GM18858 (cell line): ENCODE measurements at regions not wholly inside any gene's neighbourhood (a gene's known extent, or its start where the extent isn't known, plus 50 kb on each side); places are given as distances from the start of the nearest gene placed in this dataset.
"Not testable (repeated sequence)": the region's sequence is repeated elsewhere in the genome, so short reads cannot be mapped to it uniquely, and the experiment has no call there.

Experiments used
- ATAC-seq: cut with Tn5 transposase; IDR thresholded peaks from one replicate; pipeline ENCODE4 v1.9.1; 2021; ENCODE audit not compliant: unreplicated experiment

DNA sequence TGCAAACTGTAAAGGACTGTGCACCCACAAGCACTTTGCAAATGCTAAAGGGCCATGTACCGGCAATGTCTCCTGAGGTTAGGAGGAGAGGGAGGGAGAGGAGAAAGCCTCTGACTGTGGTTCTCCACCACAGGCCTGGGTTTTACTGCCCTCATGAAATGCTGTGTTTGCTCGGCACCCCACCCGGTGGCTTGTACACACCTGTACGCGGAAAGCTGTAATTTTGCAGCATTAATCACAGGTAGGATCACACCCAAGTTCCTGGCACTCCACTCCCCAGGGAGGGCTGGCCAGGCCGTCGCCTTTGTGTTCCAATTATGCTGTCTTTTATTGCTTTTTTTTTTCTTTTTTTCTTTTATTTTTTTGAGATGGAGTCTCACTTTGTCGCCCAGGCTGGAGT, 78.5 kb upstream of the MYL10 start:
- no peak for ATAC-seq

- no peak for ATAC-seq
These were observed 79.1 kb upstream of the MYL10 start for GRCh38 chr7:101708223-101708622.

- no peak for ATAC-seq
These were observed 83.6 kb upstream of the MYL10 start for GRCh38 chr7:101712652-101713051.

DNA sequence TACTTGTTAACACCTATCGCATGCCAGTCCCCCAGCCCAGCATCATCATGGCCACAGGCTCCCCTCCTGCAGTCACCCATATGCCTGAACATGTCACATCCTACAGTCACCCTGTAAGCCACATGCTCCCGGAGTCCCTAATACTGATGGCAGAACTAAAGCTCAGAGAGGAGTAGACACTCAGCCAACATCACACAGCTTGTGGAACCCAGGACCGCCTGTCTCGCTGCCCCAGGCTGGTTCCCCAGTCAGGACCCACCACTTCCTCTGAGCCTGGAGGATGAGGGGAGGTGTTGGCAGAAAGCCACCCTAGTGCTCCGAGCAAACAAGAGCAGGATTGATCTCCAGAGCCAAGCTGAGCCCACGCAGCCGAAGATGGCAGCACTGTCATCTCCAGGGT, 85.0 kb upstream of the MYL10 start:
- ATAC-seq, result no peak

- ATAC-seq, result no peak
These were observed 88.7 kb upstream of the MYL10 start for GRCh38 chr7:101717628-101718357.

- no peak for ATAC-seq
These were observed 89.4 kb upstream of the MYL10 start for GRCh38 chr7:101718363-101719122.

GRCh38 chr7:101719123-101719470, 90.0 kb upstream of the MYL10 start:
- ATAC-seq, result no peak

GRCh38 chr7:101720324-101720723, 91.2 kb upstream of the MYL10 start:
- no peak for ATAC-seq

- ATAC-seq, result no peak
These were observed 93.2 kb upstream of the MYL10 start for GRCh38 chr7:101722247-101722646.

GRCh38 chr7:101723835-101724234, 93.6 kb upstream of the CUX1 start:
- ATAC-seq, result no peak

DNA sequence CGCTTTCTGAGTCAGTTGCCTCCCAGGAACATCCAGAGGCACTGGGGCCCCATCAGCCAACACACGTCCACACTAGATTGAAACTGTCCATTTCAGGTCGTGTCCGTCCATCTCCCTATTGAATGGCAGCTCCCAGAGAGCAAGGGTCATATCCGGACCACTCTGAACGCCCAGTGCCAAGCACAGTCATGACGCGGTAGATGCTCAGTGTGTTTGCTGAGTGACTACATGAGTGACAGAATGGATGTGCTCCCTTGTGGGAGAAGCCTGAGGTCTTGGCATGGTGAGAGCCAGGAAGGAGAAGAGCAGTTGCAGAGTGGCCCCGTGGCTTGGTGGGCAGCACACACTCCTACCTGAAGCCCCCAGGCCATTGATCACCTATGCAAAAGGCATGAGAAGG, 92.5 kb upstream of the CUX1 start:
- no peak for ATAC-seq

DNA sequence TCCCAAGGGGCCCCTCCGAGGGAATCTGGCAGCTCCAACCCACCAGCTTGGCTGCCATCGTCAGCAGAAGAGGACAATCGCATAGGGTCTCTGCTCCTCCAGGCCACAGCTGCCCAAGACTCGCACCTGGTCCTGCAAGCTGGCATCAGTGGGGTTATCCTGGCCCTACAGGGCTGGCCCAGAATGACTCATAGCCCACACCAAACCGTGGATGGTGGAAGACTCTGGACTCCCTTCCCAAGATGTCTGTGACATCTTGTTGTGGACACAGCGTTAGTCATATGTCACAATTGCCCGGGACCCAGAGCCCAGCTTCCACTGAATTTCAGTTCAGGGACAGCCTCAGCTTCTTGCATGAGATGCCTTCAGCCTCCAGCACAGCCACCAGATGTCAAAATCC, 91.5 kb upstream of the CUX1 start:
- ATAC-seq, result no peak

- no peak for ATAC-seq
These were observed 90.2 kb upstream of the CUX1 start for GRCh38 chr7:101727184-101727583.

GRCh38 chr7:101728128-101728527, 89.3 kb upstream of the CUX1 start:
- no peak for ATAC-seq

DNA sequence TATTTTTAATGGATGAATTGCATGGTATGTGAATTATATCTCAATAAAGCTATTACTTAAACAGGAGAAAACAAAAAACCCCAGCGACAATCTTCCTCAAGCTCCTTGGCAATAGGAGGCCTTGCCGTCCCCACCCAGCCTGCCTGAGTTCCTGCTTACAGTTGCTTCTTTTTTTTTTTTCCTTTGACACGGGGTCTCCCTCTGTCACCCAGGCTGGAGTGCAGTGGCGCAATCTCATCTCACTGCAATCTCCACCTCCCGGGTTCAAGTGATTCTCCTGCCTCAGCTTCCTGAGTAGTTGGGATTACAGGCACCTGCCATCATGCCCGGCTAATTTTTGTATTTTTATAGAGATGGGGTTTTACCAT, 88.6 kb upstream of the CUX1 start:
- ATAC-seq, result not testable (repeated sequence)

DNA sequence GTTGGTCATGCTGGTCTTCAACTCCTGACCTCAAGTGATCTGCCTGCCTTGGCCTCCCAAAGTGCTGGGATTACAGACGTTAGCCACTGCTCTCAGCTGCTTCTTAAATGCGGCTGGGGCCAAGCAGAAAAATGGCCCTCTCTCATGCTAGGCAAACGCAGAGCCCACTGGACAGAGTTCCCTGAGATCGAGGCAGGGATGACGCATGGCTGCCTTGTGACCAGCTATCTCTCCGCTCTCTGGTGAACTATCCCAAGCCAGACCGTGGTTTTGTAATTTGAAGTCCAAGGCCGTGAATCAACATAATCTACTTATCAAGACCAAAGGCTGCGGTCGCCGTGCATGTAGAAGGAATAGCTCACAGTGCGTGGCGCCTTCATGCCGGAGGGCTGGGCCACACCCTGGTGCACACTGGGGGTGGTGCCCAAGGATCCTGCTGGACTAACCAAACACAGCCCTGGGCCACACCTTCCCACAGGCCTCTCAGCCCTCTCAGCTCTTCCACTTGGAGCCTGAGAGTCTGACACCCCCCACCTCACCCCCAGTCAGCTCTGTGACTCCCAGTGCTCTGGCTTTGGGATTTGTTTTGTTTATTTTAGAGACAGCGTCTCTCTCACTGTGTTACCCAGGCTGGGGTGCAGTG, 88.1 kb upstream of the CUX1 start:
- ATAC-seq, result no peak

DNA sequence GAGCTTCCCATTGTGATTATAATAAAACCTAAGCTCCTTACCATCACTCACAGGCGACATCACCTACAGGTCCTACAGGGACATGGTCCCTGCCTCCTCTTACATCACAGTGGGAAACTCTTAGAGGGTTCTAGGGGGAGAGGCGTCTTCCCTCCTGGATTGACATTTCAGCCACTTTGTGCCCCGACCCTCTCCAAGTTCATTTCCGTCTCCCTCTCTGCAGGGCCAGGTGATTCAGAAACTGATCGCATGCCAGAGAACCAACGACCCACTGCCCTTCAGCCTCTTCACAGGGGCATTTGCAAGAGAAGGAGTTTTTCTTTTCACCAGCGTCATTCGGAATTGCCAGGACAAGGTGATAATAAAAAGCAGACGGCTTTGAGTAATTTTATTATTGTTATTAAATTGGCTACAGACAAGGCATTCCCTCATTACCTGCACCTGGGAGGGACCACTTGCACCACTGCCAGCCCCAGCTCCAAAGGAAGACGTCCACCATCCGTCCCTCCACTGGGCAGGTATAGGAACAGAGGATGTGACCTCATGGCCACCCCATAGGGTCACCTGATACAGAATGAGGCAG, 85.8 kb upstream of the CUX1 start:
- ATAC-seq, result no peak

GRCh38 chr7:101733713-101734475, 83.5 kb upstream of the CUX1 start:
- no peak for ATAC-seq

DNA sequence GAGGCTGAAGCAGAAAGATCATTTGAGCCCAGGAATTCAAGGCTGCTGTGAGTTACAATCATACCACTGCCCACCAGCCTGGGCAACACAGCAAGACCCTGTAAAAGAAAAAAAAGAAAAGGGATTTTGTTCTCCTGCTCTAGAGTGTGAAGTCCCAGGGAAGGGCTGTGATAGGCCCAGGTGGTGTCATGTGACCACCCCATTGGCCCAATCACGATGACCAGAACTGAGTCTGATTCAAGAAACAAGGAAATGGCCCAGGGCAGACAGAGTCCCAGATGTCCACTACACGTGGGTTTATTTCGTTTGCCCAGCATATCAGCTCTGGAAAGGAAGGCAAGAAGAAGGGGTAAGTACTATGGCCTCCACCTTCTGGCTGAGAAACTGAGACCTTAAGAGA, 81.3 kb upstream of the CUX1 start:
- no peak for ATAC-seq

DNA sequence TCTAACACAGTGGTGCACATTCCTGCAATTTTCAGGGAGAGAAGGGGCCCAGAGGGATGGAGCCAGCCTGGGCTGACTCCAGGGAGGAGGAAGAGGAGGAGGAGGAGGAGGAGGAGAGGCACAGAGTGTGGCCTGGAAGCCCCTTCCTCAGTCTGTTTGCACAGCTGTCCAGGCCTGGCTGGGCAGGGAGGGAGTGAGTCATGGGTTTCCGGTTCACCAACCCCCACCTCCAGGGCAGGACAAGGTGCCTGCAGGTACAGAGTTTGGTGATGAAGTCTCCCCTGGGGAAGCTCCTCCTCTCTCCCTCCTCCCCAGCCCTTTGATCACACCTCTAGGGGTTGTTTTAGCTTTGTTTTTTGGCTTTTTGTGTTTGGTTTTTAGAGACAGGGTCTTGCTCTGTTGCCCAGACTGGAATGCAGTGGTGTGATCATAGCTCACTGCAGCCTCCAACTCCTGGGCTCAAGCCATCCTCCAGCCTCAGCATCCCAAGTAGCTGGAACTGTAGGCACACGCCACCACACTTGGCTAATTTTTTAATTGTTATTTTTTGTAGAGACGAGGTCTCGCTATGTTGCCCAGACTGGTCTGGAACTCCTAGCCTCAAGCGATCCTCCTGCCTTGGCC, 77.5 kb upstream of the CUX1 start:
- no peak for ATAC-seq
